Activated T-cell treated with anti-CD3 and anti-CD28 coated beads for 1 hour (primary cell): ENCODE measurements at regions not wholly inside any gene's neighbourhood (a gene's known extent, or its start where the extent isn't known, plus 50 kb on each side); places are given as distances from the start of the nearest gene placed in this dataset.

Experiments used
- DNase-seq: peaks from one replicate; pipeline ENCODE4 v3.0.0-alpha.2; 2020; ENCODE audit warnings: low read depth

GRCh38 chr9:80223897-80224296 lies 652.1 kb downstream of the TLE4 start:
- no peak for DNase-seq

DNA sequence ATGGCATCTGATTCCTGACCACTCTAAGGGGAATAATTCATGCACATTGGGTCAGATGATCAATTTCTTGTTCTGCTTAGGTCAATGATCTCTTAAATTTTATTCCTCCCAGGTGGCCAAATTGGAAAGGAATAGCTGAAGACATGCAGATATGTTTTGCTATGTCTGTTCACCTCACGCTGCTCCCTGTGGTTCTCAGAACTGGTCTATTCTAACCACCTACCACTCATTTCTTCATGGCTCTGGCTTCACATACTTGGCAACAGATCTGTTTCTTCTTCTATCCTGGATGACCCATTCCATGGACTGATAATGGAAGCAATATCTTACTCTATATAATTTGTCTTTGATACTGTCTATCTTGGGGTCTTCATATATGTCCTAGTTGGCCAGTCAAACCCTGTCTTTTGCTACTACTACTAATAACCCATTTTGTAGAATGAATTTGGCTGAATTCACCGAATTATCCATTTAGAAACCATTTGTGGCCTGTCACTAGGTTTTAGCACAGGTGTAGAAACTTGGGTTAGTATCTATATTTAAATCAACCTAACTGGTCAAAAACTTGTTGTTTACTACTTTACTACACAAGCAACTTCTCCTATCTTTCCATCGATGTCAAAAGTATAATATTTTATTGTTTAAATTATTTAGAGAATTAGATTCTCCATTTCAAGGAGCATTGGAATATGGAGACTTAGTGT lies 650.9 kb downstream of the TLE4 start:
- no peak for DNase-seq

- no peak for DNase-seq
Observed at GRCh38 chr9:80218328-80218727, 646.6 kb downstream of the TLE4 start.

- DNase-seq, result no peak
Observed at GRCh38 chr9:80213613-80214012, 641.8 kb downstream of the TLE4 start.

DNA sequence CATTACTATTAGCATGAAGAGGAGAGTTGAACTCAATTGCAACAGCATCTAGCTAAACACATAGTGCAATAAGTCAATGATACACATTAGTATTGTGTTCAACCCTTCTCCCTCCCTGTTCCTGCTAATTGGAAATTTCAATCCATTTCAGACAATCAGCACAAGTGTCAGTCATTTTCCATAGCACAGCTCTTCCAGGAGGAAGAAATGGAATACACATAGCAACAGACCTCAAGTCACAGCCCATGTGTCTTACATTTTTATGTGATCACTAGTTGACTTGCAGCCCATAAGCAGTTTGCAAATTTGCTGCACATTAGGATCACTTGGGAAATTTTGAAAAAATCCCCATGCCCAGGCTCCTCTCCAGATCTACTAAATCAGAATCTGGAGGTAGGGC lies 636.9 kb downstream of the TLE4 start:
- DNase-seq, result no peak

GRCh38 chr9:80204054-80204453 lies 632.3 kb downstream of the TLE4 start:
- no peak for DNase-seq

GRCh38 chr9:80197661-80198060 lies 625.9 kb downstream of the TLE4 start:
- no peak for DNase-seq

DNA sequence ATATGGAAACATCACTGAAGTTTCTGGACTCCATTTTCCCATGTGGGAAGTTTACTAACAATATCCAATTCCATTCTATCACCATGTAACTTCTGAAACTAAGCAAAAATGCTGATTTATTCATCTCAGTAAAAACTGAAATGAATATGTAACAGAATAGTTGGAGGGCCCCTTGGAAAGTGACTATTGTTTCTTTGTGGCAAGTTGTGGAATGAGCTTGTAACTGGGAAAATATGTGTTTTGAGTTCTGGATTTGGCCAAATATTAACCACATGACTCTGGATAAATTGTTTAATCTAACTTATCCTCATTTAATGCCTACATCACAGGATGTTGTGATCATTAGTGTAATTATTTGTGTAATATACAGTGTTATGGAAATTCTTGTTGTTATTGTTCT lies 619.3 kb downstream of the TLE4 start:
- DNase-seq, result no peak

GRCh38 chr9:80188579-80188978 lies 616.8 kb downstream of the TLE4 start:
- DNase-seq, result no peak

- DNase-seq, result no peak
Observed at GRCh38 chr9:80185112-80185738, 613.5 kb downstream of the TLE4 start.

DNA sequence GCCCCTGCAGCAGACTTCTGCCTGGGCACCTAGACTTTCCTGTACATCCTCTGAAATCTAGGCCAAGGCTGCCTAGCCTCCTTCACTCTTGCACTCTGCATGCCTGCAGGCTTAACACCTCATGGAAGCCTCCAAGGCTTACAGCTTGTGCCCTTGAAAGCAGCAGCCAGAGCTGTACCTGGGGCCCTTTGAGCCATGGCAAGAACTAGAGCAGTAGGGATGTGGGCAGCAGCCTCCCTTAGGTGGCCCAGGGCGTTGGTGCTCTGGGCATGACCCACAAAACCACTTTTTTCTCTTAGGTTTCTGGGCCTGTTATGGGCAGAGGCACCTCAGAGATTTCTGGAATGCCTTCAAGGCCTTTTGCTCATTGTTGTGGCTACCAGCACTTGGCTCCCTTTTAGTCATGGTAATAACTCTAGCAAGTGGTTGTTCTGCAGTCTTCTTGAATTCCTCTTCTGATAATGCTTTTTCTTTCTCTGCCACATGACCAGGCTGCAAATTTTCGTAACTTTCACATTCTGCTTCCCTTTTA lies 606.2 kb downstream of the TLE4 start:
- no peak for DNase-seq

DNA sequence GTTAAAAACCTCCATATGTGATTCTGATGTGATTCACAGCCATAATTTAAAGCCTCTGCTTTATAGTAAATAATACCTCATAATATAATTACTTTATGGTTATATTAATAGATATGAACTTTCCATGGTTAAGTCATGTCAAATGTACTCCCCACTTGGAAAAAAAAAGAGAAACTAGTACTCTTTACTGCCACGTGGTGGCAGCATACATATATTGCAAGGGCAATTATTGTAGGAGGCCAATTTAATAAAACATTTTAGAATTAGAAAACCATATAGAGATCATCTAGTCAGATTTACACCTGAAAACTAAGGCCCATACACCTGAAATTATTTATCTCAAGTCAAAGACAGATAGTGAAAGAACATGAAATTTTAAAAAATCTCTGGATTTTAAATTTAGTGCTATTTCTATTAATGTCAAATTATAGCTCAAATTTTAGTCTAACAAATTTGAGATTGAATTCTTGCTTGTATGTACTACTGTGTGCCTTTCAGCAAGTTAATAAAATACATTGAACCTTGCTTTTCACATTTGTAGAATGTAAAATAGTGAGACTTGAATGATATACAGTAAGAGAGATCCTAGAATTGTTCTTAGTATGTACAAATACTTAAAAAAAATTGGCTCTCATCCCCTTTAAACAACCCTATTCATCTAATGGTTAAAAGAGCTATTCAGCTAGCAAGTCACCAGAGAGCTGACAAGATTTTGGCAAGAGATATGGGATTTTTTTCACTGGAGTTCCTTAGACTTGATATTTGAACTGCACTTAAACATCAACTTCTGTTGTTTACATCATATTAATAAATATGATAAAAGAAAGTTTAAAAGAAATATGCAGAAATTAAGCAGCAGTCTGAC lies 603.8 kb downstream of the TLE4 start:
- DNase-seq, result no peak

DNA sequence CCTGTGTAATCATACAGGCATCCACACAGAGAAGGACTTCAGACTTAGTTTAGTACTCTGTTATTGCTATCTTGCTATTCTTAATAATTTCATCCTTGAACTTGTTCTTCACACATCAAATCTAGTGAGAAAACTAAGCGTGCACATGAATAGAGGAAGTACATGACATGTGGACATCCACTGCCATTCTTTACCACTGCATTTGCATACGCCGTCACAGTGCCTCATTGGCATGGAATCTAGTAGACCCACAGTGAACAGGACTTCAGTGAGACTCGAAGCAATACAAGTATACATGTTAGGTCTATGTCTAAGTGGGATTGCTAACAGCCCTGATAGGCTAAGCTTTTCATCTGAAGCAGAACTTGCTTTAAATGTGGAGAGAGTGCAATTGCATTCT lies 592.1 kb downstream of the TLE4 start:
- no peak for DNase-seq

- no peak for DNase-seq
Observed at GRCh38 chr9:80158554-80159170, 586.9 kb downstream of the TLE4 start.

DNA sequence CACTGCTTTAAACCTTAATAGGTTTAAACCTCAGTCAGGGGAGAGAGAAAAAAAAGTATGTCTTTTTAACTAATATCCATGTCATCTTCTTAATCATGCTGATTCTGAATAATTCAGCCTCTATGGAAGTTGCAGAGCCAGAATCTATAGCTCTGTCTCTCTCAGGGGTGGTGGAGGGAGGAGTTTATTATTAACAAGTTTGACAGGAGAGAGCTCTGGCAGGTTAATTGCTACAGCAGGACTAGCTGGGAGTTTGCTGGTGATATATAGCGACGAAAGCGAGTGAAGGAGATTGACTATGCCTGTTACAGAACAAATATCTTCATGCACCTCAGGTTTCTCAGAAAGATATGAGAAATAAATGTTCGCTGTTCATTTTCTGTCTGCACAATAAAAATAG lies 586.4 kb downstream of the TLE4 start:
- DNase-seq, result no peak

GRCh38 chr9:80157561-80157983 lies 585.8 kb downstream of the TLE4 start:
- no peak for DNase-seq

DNA sequence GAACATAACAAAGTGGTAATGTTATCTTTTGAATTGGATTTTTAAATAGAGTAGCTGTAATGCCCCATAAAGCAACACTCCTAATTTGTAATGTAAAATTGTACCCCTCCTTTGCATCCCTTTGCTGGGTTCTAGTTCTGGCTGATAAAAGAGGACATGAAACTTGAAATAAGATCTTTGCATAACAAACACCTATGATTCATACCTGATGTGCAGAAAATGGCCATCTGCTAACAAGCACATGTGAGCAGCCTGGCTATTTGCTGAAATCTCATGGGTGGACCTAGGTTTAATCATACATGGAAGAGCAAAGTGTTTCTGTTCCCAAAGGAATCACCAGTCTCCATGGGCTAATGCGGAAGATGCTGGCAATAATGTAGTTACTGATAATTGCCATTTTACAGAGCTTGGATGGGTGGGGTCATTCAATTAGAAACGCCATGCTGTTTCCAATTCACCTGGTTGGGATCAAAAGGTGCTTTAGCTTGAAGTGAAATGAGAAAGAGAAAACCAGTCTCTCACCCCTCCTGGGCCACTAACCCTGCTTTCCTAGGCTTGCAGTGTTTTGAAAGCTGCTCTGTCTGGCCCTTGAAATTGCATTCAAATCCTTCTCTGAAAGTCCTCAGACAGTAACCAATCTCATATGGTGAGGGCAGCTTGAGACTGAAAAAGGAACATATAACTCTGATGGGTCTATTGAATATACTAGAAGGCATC lies 585.1 kb downstream of the TLE4 start:
- DNase-seq, result no peak

- no peak for DNase-seq
Observed at GRCh38 chr9:80156262-80156661, 584.5 kb downstream of the TLE4 start.

- no peak for DNase-seq
Observed at GRCh38 chr9:80147866-80148265, 576.1 kb downstream of the TLE4 start.

- DNase-seq, result no peak
Observed at GRCh38 chr9:80146466-80146865, 574.7 kb downstream of the TLE4 start.

GRCh38 chr9:80144856-80145255 lies 573.1 kb downstream of the TLE4 start:
- DNase-seq, result no peak

DNA sequence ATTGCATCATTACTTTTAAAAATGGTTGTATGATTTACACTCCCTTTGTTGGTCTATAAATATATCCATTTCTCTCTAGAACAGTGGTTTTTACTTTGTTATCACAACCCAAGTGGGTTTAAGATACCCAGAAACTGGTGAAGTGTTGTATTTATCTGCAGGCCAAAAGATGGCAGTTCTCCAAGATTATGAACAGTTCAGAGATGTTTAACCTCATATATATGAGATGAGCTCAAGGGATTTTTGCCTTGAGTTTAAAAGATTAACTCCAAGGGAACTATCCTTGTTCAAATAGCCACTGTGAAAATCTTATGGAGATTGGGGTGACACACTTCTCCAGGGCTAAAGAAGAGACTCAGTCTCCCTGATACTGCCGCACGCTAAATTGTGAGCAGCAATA lies 572.6 kb downstream of the TLE4 start:
- no peak for DNase-seq
